GM12874 (cell line): ENCODE measurements at regions not wholly inside any gene's neighbourhood (a gene's known extent, or its start where the extent isn't known, plus 50 kb on each side); places are given as distances from the start of the nearest gene placed in this dataset.

Source experiments
- CTCF ChIP-seq: IDR thresholded peaks from 2 replicates; pipeline ENCODE4 v1.5.1; 2011; ENCODE audit warnings: low read depth, mild to moderate bottlenecking, control low read depth, low read length, moderate library complexity; ENCODE audit not compliant: insufficient read depth

DNA sequence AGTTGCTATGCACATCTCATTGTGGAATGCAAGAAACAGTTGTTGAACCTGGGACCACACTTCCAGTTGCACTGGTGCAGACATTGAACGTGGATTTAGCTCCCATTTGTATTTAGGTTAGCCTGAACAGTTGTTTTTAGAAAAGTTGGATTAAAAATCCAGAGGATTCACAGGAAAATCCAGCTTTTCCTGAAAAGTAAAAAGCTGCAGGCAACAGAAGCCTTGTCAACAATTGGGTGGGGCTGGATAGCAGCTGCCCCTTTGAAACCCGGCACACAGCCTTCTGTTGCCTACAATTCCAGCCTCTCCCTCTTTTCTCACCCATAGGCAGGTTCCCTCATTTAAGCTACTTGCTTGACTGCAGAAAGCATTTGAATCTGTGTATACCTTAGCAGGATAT is 165.3 kb upstream of the TBL1XR1 start:
- TF ChIP-seq CTCF, result no peak

DNA sequence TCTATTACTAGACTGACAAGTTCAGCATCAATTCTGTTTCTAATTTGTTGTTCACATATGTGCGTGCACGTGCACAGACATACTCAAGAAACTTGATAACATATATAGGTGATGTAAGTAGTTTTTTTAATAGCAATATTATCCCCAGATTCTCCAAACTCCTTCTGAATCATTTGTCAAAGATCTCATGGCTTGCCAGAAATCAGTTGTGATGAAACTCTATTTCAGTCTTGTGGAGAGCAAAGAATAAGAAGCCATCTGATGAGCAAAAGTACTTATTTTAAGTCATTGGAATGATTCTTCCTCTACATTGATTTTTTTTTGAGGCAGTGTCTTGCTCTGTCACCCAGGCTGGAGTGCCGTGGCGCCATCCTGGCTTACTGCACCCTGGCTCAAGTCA is 167.0 kb upstream of the TBL1XR1 start:
- TF ChIP-seq CTCF, result no peak

- no peak for TF ChIP-seq CTCF
These were observed 170.5 kb upstream of the TBL1XR1 start for GRCh38 chr3:177367788-177368187.

DNA sequence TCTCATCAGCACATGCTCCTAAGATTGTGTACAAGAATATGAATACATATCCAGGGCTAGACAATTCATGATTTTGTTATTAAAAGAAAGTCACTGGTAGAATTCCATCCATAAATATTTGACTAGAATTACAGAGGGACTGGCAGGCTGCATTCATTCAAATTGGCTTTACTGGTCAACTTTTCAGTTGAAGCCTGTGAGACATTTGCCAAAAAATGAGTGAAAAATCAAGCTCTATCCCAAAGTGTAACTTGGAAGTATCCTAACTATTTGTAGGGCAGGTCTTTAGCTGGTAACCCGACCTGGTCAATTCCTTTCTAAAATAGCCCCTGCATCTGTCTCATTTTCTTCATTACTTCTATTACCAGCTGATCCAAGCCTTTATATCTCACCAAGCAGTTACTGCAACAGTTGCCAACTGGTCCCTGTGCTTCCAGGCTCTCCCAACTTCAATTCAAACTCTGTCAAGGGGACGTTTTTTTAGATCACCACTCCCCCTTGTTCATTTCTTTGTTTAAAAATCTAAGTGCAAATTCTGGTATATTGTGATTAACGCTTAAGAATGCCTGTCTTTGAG is 173.1 kb upstream of the TBL1XR1 start:
- no peak for TF ChIP-seq CTCF

DNA sequence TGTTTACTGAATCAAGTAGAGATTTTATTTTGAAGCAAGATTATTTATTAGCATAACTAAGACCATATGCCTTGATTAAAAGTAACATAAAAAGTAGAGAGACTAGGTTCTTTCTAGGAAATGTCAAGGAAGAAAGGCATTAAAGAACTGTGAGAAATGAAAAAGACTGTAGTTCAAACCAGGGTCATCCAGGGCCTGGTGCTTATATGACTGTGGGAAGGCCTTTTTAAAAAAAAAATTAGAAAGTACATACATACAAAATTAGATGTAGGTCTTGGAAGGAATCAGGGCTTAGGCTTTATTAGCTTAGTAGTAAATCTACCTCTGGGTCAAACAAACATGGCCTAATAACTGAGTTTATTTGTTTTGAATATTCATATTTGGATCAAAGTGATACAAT is 173.9 kb upstream of the TBL1XR1 start:
- no peak for TF ChIP-seq CTCF

DNA sequence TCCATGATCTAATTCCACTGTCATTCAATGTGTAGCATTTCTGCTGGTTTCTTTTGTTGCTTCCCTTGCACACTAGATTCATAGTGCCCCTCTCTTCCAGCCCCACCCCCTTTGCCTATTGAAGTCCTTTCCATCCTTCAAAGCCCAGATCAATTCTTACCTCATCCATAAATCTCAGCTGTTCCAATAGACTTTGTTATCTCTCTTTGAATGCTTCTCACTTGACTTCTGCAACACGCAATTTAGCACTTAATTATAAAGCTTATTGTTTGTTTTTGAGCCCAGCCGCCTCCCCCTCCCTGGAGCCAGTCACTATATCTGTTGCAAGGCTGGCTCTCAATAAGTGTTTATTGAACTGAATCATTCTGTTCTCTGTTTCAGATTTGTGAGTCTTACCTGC is 174.6 kb upstream of the TBL1XR1 start:
- no peak for TF ChIP-seq CTCF

GRCh38 chr3:177374323-177374722 is 177.0 kb upstream of the TBL1XR1 start:
- TF ChIP-seq CTCF, result no peak

- no peak for TF ChIP-seq CTCF
These were observed 178.0 kb upstream of the TBL1XR1 start for GRCh38 chr3:177375316-177375715.
